Stimulated activated CD8-positive, alpha-beta memory T cell treated with anti-CD3 and anti-CD28 coated beads, Interleukin-15, amount 100 ng/mL, for 1 hour (primary cell): ENCODE measurements at regions not wholly inside any gene's neighbourhood (a gene's known extent, or its start where the extent isn't known, plus 50 kb on each side); places are given as distances from the start of the nearest gene placed in this dataset.

ENCODE experiments used
- DNase-seq: peaks from one replicate; pipeline ENCODE4 v3.0.0-alpha.2; 2020; ENCODE audit warnings: low read depth

GRCh38 chr13:106036870-106037269 is 498.6 kb downstream of the EFNB2 start:
- no peak for DNase-seq

DNA sequence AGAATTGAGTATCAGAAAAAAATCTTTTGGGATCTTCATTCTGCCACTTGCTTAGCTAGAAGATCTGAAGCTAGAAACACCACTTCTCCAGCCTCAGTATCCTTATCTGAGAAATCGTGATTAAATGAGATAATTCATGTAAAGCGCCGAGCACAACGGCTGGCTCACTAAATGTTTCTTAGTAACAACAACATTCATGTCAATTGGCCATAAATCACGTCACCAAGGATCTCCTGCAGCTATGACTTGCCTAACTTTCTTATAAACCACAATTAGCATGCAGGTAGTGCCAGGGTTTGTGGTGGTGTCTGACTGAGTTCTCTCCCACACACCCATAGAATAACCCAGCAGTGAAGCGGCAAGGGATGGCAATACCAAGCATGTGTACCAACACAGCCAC is 501.3 kb downstream of the EFNB2 start:
- no peak for DNase-seq

GRCh38 chr13:106033659-106034058 is 501.8 kb downstream of the EFNB2 start:
- no peak for DNase-seq

- DNase-seq, result no peak
These were observed 503.0 kb downstream of the EFNB2 start for GRCh38 chr13:106032441-106032840.

GRCh38 chr13:106029676-106030290 is 505.7 kb downstream of the EFNB2 start:
- DNase-seq, result no peak

DNA sequence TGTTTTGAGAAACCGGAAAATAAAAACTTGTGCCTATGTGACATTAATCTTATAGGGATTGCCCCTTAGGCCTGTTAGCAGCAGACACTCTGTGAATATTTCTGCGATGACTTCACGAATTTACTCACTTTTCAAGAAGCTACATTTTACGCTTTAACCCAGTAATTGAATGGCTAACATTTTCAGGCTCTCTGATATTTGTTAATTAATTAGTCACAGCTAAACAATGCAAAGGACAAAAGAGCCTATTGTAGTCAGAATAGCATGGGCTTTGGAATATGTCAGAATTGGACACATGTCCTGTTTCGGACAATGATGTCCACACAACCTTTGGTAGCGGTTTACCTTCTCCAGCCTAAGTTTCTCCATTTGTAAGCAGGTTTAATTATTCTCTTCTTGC is 506.6 kb downstream of the EFNB2 start:
- DNase-seq, result no peak

GRCh38 chr13:106011600-106011999 is 523.9 kb downstream of the EFNB2 start:
- DNase-seq, result no peak

- no peak for DNase-seq
These were observed 524.6 kb downstream of the EFNB2 start for GRCh38 chr13:106010836-106011235.

- no peak for DNase-seq
These were observed 526.9 kb downstream of the EFNB2 start for GRCh38 chr13:106008540-106008939.

DNA sequence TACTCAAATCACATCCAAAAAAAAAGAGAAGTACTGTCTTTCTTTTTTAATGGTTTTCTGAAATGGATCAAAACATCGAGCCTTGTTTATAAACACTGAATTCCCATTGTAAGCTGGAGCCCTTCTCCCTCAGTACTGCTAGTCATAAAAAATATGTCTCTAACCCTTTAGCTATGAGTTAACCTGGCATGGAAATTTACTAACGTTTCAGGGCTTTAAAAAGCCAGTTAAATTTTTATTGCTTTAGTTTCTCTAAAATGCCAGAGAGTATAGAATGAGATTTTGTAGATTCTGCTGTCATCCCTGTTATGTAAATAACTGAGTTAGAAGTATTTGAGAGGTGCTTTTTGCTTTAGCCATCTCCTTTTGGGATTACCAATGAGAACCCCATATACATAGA is 528.3 kb downstream of the EFNB2 start:
- no peak for DNase-seq

DNA sequence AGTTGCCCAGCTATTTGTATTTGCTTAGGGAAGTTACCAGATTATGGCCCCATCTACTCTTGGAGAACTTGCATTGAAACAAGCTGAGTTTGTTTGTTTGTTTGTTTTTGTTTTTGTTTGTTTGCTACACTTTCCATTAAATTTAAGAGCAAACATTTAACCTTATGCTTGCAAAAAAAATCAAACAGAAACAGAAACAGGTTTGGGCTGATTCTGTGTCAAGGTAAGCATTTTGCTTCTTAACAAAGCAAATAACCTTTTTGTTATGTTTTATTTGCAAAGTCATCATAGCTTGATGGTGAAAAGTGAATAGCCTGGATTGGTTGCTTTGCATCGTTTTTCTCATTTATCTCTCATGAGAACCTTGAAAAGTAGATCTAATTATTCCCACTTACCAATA is 531.8 kb downstream of the EFNB2 start:
- DNase-seq, result no peak

DNA sequence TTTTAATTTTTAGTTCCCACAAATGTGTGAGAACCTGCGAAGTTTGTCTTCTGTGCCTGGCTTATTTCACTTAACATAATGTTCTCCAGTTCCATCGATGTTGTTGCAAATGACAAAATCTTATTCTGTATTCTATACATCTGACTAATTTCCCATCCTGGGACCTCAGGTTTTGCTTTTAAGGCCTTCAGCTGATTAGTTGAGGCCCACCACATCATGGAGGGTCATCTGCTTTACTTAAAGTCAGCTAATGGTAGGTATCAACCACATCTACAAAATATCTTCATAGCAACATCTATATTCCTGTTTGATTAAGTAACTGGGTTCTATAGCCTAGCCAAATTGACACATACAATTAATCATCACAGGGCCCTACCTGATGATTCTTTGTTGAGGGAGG is 534.0 kb downstream of the EFNB2 start:
- DNase-seq, result no peak

- DNase-seq, result no peak
These were observed 537.6 kb downstream of the EFNB2 start for GRCh38 chr13:105997581-105998550.

DNA sequence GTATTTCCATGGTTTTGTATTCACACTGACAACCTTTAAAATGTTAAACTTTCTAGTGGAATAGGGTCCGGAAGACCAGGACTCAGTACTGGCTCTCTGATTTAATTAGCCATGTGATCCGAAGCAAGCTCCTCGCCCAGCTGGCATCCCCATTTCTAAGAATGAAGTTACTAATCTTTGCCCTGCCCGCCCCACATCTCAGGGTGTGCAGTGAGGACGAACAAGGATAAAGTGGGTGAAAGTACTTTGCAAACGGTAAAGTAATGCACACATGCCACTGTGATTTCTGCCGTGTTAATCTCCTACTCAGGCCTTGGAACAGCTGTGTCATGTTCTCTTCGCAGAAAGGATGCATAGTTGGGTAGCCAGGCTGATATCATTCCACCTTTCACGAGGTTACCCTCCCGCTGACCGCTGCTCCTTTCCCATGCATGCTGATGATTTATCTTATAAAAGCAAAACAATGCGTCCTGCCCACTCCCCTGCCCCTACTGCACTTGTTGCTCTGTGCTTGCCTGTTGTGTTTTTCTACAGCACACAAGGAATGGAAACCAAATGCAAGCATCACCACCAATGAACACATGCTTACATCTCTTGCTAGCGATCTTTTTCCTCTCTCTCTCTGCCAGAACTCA is 539.0 kb downstream of the EFNB2 start:
- DNase-seq, result no peak

DNA sequence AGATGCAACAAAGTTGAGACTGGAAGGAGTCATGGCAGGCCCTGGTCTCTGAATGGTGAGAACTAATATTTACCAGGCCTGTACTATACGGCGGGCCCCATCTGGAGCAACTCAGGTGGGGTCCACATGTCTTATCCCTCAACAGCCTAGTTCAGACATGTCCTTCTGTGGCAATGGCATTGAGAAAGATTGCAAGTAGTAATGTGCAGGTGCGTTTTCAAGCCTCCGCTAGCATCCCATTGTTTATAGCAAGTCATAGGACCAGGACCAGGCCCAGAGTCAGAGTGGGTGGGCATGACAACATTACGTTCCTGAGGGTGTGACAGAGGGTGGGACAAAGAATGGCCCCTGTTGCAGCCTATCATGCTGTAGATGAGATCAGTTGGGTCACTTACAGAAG is 541.1 kb downstream of the EFNB2 start:
- DNase-seq, result no peak

DNA sequence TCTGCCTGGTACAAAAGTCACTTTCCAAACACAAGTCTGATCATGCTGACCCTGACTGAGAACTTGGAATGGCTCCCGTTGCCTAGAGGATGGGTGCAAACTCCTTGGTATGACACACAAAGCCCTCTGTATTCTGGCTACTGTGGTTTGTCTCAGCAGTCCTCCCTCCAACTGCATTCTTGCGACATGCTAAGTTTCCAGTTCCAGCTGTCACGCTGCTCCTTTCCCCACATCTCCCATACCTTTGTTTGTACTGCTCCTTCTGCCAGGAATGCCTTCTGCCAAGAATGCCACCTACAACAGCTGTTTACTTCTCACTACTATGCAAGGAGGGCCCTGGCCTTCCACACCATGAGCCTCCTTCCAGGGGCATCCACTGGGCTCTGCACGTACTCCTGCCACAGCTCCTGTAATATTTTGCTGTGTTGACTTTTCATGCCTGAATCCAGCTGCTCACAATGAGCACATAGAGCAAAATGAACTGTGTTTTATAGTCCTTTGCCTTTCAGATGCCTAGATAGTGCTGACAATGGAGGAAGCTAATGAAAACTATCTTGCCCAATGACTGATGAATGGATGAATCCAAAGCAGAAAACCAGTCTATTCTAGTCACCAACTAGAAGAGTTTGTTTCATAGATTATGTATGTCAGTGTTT is 543.7 kb downstream of the EFNB2 start:
- no peak for DNase-seq

GRCh38 chr13:105991131-105991530 is 544.3 kb downstream of the EFNB2 start:
- no peak for DNase-seq

GRCh38 chr13:105990256-105990958 is 545.1 kb downstream of the EFNB2 start:
- DNase-seq, result no peak

DNA sequence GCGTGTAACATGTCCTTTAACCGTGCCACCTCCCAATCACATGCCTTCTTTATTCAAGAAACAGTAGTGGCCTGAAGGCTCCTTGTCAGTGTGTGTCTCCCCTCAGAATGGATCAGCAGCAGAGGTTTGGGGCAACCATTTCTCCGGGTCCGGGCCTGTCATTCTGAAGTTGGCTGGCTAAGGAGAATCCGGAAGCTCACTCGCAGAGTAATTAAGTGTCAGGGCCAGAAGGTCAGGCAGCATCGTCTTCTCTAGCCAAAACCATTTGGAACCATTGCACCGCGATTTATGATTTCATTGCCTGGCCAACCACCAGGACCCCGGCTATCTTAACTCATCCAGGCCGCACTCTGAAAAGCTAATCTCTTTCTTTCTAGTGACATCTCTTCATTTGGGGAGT is 550.8 kb downstream of the EFNB2 start:
- no peak for DNase-seq

GRCh38 chr13:105984236-105984635 is 551.2 kb downstream of the EFNB2 start:
- DNase-seq, result no peak

DNA sequence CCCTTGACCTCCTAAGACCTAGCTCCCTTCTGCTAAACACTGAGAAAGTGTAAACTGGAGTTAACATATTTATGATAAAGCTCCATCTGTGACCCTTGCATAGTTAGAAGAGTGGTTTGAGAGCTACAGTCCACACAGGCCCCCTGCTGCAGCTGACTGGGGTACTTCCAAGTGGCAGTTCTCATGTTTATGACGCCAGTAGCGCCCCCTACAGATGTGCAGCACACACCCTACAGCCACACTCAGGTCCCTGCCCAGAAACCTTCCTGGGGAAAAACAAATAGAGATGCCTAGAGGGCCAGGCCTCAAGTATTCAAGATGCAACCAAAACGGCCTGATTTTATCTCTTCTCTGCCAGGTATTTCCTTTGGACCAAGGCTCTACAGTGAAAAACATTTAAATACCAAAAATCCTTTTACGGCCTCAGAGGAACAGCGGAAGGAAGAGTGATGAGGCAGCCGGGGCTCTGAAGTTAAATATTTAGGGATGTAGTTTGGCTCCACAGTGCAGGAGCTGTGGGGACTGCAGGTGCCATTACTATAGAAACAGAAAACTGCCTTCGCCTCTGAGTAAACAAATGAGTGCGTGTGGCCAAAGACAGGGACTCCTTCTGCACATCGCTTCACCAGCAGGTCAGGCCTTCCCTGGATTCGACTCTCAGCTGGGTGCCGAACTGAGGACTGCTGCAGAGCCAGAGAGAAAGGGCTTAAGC is 553.1 kb downstream of the EFNB2 start:
- no peak for DNase-seq
